ENCODE measurements at regions not wholly inside any gene's neighbourhood (a gene's known extent, or its start where the extent isn't known, plus 50 kb on each side); places are given as distances from the start of the nearest gene placed in this dataset.

- no peak for ATAC-seq
- Mint-ChIP-seq H3K27me3 (ENCODE audit: low read depth) (no peaks in the 10 kb centered on the region), H3K36me3 (ENCODE audit: insufficient read depth) (no peaks in the 10 kb centered on the region), H3K4me1 (ENCODE audit: low read depth) (no peaks in the 10 kb centered on the region), H3K4me3 (no peak overlapping the region), H3K9me3 (no peaks in the 10 kb centered on the region)
- no peak for DNase-seq
Measured at GRCh38 chr6:76707630-76708029, 635.2 kb upstream of the IMPG1 start.

DNA sequence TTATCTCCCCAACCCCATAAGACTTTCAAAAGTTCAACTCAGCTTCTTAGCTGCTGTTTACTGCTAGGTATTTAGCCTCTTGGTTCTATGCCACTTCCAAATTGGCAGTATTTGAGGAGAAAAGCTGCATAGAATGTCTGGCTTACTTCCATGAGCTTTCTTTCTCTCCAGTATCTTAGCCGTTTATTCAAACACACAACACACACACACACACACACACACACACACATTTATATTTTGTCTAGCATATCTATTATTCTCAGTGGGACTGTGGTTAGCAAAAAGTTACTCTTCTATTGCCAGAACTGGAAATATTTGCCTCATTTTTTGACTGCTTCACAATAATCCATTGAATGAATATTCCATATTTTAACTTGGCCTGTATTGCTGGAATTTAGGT is 634.2 kb upstream of the IMPG1 start:
- H3K36me3 Mint-ChIP-seq (ENCODE audit: insufficient read depth) = no peaks in the 10 kb centered on the region
- DNase-seq = no peak
- no peaks in the 10 kb centered on the region for H3K9me3 Mint-ChIP-seq
- no peak for ATAC-seq
- H3K4me1 Mint-ChIP-seq (ENCODE audit: low read depth) = no peaks in the 10 kb centered on the region
- H3K27me3 Mint-ChIP-seq (ENCODE audit: low read depth) = no peaks in the 10 kb centered on the region
- no peak overlapping the region for H3K4me3 Mint-ChIP-seq

DNA sequence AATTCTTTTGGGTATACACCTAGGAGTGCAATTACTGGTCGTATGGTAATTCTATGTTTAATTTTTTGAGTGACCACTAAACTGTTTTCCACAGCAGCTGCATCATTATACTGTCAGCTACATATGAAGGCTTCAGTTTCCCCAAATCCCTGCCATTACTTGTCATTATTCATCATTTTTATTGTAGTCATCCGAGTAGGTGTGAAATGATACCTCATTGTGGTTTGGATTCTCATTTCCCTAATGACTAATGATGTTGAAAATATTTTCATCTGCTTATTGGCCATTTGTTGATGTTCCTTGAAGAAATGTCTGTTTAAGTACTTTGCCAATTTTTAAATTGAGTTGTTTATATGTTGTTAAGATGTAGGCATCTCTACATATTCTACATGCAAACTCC is 633.6 kb upstream of the IMPG1 start:
- ATAC-seq (no peak), DNase-seq (no peak)
- H3K9me3 Mint-ChIP-seq = no peaks in the 10 kb centered on the region
- no peaks in the 10 kb centered on the region for H3K36me3 Mint-ChIP-seq (ENCODE audit: insufficient read depth)
- H3K27me3 Mint-ChIP-seq (ENCODE audit: low read depth) = no peaks in the 10 kb centered on the region
- H3K4me1 Mint-ChIP-seq (ENCODE audit: low read depth) = no peaks in the 10 kb centered on the region
- H3K4me3 Mint-ChIP-seq = no peak overlapping the region

GRCh38 chr6:76703786-76704185 is 631.3 kb upstream of the IMPG1 start:
- no peak for DNase-seq
- H3K27me3 Mint-ChIP-seq (ENCODE audit: low read depth) = no peaks in the 10 kb centered on the region
- H3K9me3 Mint-ChIP-seq = no peaks in the 10 kb centered on the region
- no peak for ATAC-seq
- no peaks in the 10 kb centered on the region for H3K4me1 Mint-ChIP-seq (ENCODE audit: low read depth)
- H3K4me3 Mint-ChIP-seq = no peak overlapping the region
- H3K36me3 Mint-ChIP-seq (ENCODE audit: insufficient read depth) = no peaks in the 10 kb centered on the region

DNA sequence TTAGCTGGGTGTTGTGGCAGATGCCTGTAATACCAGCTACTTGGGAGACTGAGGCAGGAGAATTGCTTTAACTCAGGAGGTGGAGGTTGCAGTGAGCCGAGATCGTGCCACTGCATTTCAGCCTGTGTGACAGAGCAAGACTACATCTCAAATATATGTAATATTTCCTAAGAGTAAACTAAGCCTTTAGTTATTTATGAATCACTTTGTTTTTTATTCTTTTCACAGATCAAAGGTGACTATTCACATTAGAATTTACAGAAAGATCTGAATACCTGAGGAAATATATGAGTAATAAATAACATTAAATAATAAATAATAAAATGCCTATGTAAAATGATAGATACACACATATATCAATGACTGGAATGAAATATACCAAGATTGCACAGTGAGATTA is 630.8 kb upstream of the IMPG1 start:
- no peaks in the 10 kb centered on the region for H3K27me3 Mint-ChIP-seq (ENCODE audit: low read depth)
- no peak for ATAC-seq
- no peak overlapping the region for H3K4me3 Mint-ChIP-seq
- no peak for DNase-seq
- H3K36me3 Mint-ChIP-seq (ENCODE audit: insufficient read depth) = no peaks in the 10 kb centered on the region
- no peaks in the 10 kb centered on the region for H3K4me1 Mint-ChIP-seq (ENCODE audit: low read depth)
- H3K9me3 Mint-ChIP-seq = no peaks in the 10 kb centered on the region

DNA sequence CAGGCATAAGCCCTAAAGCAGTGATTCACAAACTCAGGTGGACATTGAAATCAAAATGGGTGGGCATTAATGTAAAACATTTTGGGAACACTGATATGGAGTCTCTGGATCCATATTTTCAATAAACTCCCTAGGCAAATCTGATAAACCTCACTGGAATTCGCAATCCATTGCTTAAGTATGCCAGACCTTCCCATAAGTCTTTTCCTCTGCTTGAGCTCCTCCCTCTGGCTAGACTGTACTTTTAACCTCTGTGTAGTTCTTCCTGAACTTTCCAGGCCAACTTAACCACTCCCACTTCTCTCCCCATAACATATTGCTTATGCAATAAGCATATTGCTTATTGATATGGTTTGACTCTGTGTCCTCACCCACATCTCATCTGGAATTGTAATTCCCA is 629.7 kb upstream of the IMPG1 start:
- Mint-ChIP-seq H3K9me3 (no peaks in the 10 kb centered on the region), H3K27me3 (ENCODE audit: low read depth) (no peaks in the 10 kb centered on the region), H3K4me3 (no peak overlapping the region), H3K4me1 (ENCODE audit: low read depth) (no peaks in the 10 kb centered on the region), H3K36me3 (ENCODE audit: insufficient read depth) (no peaks in the 10 kb centered on the region)
- ATAC-seq (no peak), DNase-seq (no peak)

- no peak for ATAC-seq
- H3K9me3 Mint-ChIP-seq = no peaks in the 10 kb centered on the region
- no peak for DNase-seq
- no peaks in the 10 kb centered on the region for H3K27me3 Mint-ChIP-seq (ENCODE audit: low read depth)
- H3K4me1 Mint-ChIP-seq (ENCODE audit: low read depth) = no peaks in the 10 kb centered on the region
- H3K4me3 Mint-ChIP-seq = no peak overlapping the region
- H3K36me3 Mint-ChIP-seq (ENCODE audit: insufficient read depth) = no peaks in the 10 kb centered on the region
Measured at GRCh38 chr6:76701610-76702009, 629.1 kb upstream of the IMPG1 start.

GRCh38 chr6:76697585-76697984 is 625.1 kb upstream of the IMPG1 start:
- Mint-ChIP-seq H3K36me3 (ENCODE audit: insufficient read depth) (no peaks in the 10 kb centered on the region), H3K4me1 (ENCODE audit: low read depth) (no peaks in the 10 kb centered on the region), H3K27me3 (ENCODE audit: low read depth) (no peaks in the 10 kb centered on the region), H3K9me3 (no peaks in the 10 kb centered on the region), H3K4me3 (no peak overlapping the region)
- DNase-seq (no peak), ATAC-seq (no peak)

GRCh38 chr6:76694795-76695194 is 622.3 kb upstream of the IMPG1 start:
- Mint-ChIP-seq H3K4me3 (no peak overlapping the region), H3K27me3 (ENCODE audit: low read depth) (no peaks in the 10 kb centered on the region), H3K4me1 (ENCODE audit: low read depth) (no peaks in the 10 kb centered on the region), H3K9me3 (no peaks in the 10 kb centered on the region), H3K36me3 (ENCODE audit: insufficient read depth) (no peaks in the 10 kb centered on the region)
- no peak for ATAC-seq
- no peak for DNase-seq

GRCh38 chr6:76684875-76685274 is 612.4 kb upstream of the IMPG1 start:
- no peak overlapping the region for H3K4me3 Mint-ChIP-seq

DNA sequence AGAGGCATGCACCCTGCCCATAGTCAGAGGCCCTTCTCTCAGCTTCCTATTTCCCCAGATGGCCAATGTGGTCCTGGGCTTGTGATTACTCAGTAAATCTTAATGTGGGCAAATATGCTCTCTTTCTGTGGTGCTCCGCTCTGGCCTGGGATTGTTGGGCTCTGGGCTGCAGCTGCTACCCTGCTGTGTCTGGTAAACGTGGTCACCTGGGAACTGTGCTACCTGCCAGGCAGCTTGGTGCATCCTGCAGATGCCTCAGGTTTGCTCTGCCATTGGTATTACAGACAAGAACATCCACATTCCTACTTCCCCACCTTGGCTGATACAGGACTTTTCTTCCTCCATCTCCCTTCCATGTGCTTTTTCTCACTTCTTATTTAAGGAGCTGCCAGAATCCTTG is 611.5 kb upstream of the IMPG1 start:
- no peak for ATAC-seq

More at GRCh38 chr6:76684875-76685274, 612.4 kb upstream of the IMPG1 start:
- Mint-ChIP-seq H3K9me3 (peaks cover 13% of the 10 kb centered on the region), H3K4me1 (ENCODE audit: low read depth) (no peaks in the 10 kb centered on the region), H3K27me3 (ENCODE audit: low read depth) (no peaks in the 10 kb centered on the region), H3K36me3 (ENCODE audit: insufficient read depth) (no peaks in the 10 kb centered on the region)
- ATAC-seq = no peak
- no peak for DNase-seq

GRCh38 chr6:76682842-76683241 is 610.4 kb upstream of the IMPG1 start:
- DNase-seq = no peak
- Mint-ChIP-seq H3K4me1 (ENCODE audit: low read depth) (no peaks in the 10 kb centered on the region), H3K4me3 (no peak overlapping the region), H3K27me3 (ENCODE audit: low read depth) (no peaks in the 10 kb centered on the region), H3K9me3 (peaks cover 7% of the 10 kb centered on the region), H3K36me3 (ENCODE audit: insufficient read depth) (no peaks in the 10 kb centered on the region)
- ATAC-seq = no peak

More for the DNA sequence above, 611.5 kb upstream of the IMPG1 start:
- no peak overlapping the region for H3K4me3 Mint-ChIP-seq
- H3K27me3 Mint-ChIP-seq (ENCODE audit: low read depth) = no peaks in the 10 kb centered on the region
- H3K36me3 Mint-ChIP-seq (ENCODE audit: insufficient read depth) = no peaks in the 10 kb centered on the region
- no peak for DNase-seq
- peaks cover 13% of the 10 kb centered on the region for H3K9me3 Mint-ChIP-seq
- no peaks in the 10 kb centered on the region for H3K4me1 Mint-ChIP-seq (ENCODE audit: low read depth)

- no peaks in the 10 kb centered on the region for H3K36me3 Mint-ChIP-seq (ENCODE audit: insufficient read depth)
- no peak for DNase-seq
- H3K4me1 Mint-ChIP-seq (ENCODE audit: low read depth) = no peaks in the 10 kb centered on the region
- no peaks in the 10 kb centered on the region for H3K9me3 Mint-ChIP-seq
- no peaks in the 10 kb centered on the region for H3K27me3 Mint-ChIP-seq (ENCODE audit: low read depth)
- no peak overlapping the region for H3K4me3 Mint-ChIP-seq
- ATAC-seq = no peak
Measured at GRCh38 chr6:76681781-76682180, 609.3 kb upstream of the IMPG1 start.

- ATAC-seq (no peak), DNase-seq (no peak)
- Mint-ChIP-seq H3K4me1 (ENCODE audit: low read depth) (no peaks in the 10 kb centered on the region), H3K9me3 (no peaks in the 10 kb centered on the region), H3K27me3 (ENCODE audit: low read depth) (no peaks in the 10 kb centered on the region), H3K36me3 (ENCODE audit: insufficient read depth) (no peaks in the 10 kb centered on the region), H3K4me3 (no peak overlapping the region)
Measured at GRCh38 chr6:76677017-76677416, 604.6 kb upstream of the IMPG1 start.

GRCh38 chr6:76671751-76672150 is 599.3 kb upstream of the IMPG1 start:
- Mint-ChIP-seq H3K9me3 (no peaks in the 10 kb centered on the region), H3K27me3 (ENCODE audit: low read depth) (no peaks in the 10 kb centered on the region), H3K4me1 (ENCODE audit: low read depth) (no peaks in the 10 kb centered on the region), H3K4me3 (no peak overlapping the region), H3K36me3 (ENCODE audit: insufficient read depth) (no peaks in the 10 kb centered on the region)
- ATAC-seq = no peak
- DNase-seq = no peak

GRCh38 chr6:76644231-76644630 is 571.8 kb upstream of the IMPG1 start:
- H3K27me3 Mint-ChIP-seq (ENCODE audit: low read depth) = no peaks in the 10 kb centered on the region
- H3K36me3 Mint-ChIP-seq (ENCODE audit: insufficient read depth) = no peaks in the 10 kb centered on the region
- DNase-seq (no peak), ATAC-seq (no peak)
- peaks cover 13% of the 10 kb centered on the region for H3K9me3 Mint-ChIP-seq
- H3K4me1 Mint-ChIP-seq (ENCODE audit: low read depth) = no peaks in the 10 kb centered on the region
- H3K4me3 Mint-ChIP-seq = no peak overlapping the region

All from activated T-cell treated with anti-CD3 and anti-CD28 coated beads, Interleukin-2, amount 50 U/mL, for 4 hours (primary cell).